Fibroblast of mammary gland (primary cell): ENCODE measurements at regions not wholly inside any gene's neighbourhood (a gene's known extent, or its start where the extent isn't known, plus 50 kb on each side); places are given as distances from the start of the nearest gene placed in this dataset.
A peak's percentile ranks its signal among the peaks of the same experiment; 100 is the strongest.

Experiments
- DNase-seq: peaks from one replicate; pipeline ENCODE4 v3.0.0-alpha.2; 2010; ENCODE audit warnings: low read depth
- H3K4me3 ChIP-seq: 2 replicates; pipeline ENCODE4 v1.5.1; 2011; ENCODE audit warnings: low read depth, mild to moderate bottlenecking, low read length, moderate library complexity; ENCODE audit not compliant: control insufficient read depth
- TF ChIP-seq, protein P1 (sequence below): conservative IDR thresholded peaks from 2 replicates; pipeline ENCODE4 v1.5.1; 2011; ENCODE audit warnings: low read depth, low read length, inconsistent platforms; ENCODE audit not compliant: control insufficient read depth, insufficient read depth

- DNase-seq = no peak
- no peak overlapping the region for H3K4me3 ChIP-seq
- TF ChIP-seq, protein P1, sequence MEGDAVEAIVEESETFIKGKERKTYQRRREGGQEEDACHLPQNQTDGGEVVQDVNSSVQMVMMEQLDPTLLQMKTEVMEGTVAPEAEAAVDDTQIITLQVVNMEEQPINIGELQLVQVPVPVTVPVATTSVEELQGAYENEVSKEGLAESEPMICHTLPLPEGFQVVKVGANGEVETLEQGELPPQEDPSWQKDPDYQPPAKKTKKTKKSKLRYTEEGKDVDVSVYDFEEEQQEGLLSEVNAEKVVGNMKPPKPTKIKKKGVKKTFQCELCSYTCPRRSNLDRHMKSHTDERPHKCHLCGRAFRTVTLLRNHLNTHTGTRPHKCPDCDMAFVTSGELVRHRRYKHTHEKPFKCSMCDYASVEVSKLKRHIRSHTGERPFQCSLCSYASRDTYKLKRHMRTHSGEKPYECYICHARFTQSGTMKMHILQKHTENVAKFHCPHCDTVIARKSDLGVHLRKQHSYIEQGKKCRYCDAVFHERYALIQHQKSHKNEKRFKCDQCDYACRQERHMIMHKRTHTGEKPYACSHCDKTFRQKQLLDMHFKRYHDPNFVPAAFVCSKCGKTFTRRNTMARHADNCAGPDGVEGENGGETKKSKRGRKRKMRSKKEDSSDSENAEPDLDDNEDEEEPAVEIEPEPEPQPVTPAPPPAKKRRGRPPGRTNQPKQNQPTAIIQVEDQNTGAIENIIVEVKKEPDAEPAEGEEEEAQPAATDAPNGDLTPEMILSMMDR = no peak
Observed at GRCh38 chr10:4025339-4025738, 240.3 kb upstream of the KLF6 start.

- TF ChIP-seq, protein P1 = no peak
- no peak overlapping the region for H3K4me3 ChIP-seq
- no peak for DNase-seq
Observed at GRCh38 chr10:4024516-4025245, 239.7 kb upstream of the KLF6 start.

DNA sequence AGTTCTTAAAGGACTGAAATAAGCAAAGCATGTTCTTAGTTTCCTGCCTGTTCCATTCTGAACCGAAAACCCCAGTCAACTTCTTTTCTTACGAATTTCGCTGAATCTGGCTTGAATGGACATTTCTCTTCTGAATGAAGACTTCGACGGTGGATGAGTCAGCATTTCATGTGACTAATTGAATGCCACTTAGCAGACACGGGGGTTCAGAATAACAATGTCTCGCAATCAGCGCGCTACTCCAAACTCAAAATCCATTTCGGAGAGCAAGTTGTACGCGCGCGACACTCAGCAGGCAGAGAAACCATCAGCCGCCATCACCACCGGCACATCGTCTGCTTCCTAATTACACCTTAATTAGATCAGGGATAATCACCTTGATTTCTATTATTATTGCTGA is 239.0 kb upstream of the KLF6 start:
- DNase-seq = peak; percentile 38
- TF ChIP-seq, protein P1 = no peak
- no peak overlapping the region for H3K4me3 ChIP-seq

DNA sequence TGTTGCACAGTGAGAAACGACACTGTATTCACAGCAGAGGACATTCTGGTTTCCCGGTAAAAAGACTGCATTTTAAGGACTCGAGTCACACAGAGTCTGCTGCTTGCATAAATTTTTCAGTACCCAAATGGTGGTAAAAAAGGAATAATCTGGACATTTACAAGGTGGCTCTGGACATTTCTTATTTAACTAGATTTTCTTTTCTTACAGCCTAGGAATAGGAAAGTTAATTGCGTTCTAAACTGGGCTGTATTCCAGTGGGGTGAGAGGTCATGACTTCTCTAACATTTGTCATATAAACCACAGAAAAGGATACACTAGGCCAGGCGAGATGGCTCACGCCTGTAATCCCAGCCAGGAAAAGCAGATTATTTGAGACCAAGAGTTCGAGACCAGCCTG is 237.5 kb upstream of the KLF6 start:
- TF ChIP-seq, protein P1 = no peak
- DNase-seq = peak; percentile 43
- no peak overlapping the region for H3K4me3 ChIP-seq

DNA sequence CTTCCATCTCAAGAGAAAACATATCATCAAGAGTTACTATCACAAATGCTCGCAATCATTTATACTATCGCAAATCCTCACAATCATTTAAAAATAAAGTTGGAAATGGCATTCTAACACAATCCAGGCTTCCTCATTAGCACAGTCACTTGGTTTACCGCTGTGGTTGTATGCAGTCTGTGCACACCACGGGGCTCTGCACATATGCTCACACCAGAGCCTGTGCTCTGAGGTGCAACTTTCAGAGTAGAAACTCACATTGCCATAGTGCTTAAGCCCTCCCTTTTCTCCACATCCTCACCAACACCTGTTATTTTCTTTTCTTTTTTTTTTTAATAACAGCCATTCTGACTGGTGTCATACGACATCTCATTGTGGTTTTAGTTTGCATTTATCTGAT is 235.6 kb upstream of the KLF6 start:
- TF ChIP-seq, protein P1 = no peak
- no peak for DNase-seq
- no peak overlapping the region for H3K4me3 ChIP-seq

DNA sequence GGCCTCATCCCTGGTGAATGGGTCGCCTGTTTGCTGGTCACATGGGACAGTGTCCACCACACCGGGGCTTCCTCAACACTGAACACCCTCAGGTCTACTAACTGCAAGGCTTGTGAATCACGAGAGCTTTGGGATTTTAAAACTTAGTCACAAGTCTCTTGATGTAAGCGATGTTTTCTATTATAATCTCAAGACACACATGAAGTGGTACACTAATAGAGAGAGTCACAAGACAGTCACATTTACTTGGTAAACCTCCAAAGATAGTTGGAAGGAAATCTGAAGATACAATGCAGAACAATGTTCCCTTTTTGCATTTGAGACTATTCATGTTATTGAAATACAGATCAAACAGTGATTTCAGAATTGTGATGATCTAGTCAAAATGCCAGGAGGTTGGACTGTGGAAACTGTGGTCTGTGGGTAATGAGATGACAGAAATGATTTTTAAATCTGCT is 233.1 kb upstream of the KLF6 start:
- no peak overlapping the region for H3K4me3 ChIP-seq
- peak; percentile 53 for DNase-seq
- TF ChIP-seq, protein P1 = no peak
